Sciatic nerve (tissue), 2 donors: ENCODE measurements at regions not wholly inside any gene's neighbourhood (a gene's known extent, or its start where the extent isn't known, plus 50 kb on each side); places are given as distances from the start of the nearest gene placed in this dataset.

ENCODE experiments used
- ATAC-seq: fragments of 200-7000 bp; cut with Tn5 transposase; one replicate; pipeline ENCODE4 v1.9.1; 2020; ENCODE audit warnings: mild to moderate bottlenecking, moderate library complexity
- DNase-seq: peaks from one replicate; pipeline ENCODE4 v3.0.0-alpha.2; 2020; ENCODE audit warnings: low spot score
- intact Hi-C: fragments of 100-400 bp; cut with DNase I; formaldehyde crosslinking; loops from one replicate; pipeline ENCODE4 v1.14.2; 2022
- donor health status: DM: no; HTN: no; CAD: no.
- donor health status: DM: no; HTN: no; CAD: no.

DNA sequence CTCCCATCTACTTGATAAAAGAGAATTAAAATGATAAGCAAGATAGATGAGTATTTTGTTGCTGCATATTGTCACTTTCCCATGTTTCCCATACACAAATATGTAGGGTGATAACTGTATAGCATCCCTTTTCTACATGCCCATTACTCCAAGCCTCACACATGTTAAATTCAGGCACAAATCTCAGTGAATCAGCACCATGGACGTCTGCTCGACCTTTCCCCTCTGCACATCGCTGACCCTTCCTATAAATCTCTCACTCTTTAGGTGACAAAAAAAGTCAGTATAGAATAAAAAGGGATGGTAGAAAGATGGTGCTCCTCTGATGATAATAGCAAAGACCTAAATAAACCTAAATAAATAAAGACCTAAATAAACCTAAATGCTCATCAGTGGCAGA, 1097.7 kb upstream of the C9orf72 start:
- intact Hi-C loops = no loop called here
- DNase-seq (no peak), ATAC-seq (no peak)

DNA sequence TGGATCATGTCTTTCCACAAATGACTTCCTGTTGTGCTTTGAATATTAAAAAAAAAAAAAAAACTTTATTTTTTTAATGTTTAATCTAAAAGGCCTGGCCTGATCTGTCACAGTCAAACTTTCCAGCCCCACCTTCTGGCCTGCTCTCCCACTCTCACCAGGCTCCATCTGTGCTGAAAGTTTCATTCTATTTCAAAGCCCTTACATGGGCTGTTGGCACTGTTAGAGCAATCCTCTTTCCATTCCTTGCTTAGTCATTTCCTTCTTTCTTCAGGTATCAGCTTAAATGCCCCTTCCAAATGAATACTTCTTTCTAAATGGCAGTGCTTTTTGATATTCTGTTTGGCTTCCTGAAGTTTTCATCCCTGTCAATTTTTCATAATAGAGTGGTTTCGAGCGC, 1104.8 kb upstream of the C9orf72 start:
- no peak for ATAC-seq
- DNase-seq = no peak
- intact Hi-C loops = no loop called here

DNA sequence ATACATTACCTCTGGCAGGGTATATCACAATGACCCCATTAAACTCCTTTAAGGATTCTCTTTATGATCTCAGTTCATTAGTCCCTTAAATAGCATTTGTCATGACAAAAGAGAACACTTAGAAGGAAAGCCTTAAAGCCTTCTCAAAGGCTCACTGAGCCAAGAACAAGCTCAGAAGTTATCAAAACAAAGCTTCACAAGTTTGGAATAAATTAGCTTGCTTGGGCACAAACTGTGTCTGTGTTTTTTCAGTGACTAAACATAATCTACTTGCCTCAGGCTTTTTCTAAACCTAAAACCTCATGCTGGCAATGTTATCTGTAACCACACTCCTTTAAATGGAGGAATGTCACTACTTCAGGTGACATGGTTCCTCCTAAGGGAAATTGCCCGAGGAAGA, 1114.9 kb upstream of the C9orf72 start:
- intact Hi-C loops = no loop called here
- DNase-seq (no peak), ATAC-seq (no peak)

DNA sequence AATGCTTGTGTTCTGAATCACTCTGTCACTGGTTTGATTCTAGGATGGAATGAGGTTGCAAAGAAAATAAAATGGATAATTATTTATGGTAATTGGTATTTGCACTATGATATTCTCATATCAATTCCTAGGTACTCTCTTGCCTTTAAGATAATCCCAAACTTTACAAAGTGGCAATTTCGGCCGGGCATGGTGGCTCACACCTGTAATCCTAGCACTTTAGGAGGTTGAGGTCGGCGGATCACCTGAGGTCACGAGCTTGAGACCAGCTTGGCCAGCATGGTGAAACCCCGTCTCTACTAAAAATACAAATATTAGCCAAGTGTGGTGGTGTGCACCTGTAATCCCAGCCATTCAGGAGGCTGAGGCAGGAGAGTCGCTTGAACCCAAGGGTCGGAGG, 1118.7 kb upstream of the C9orf72 start:
- DNase-seq = no peak
- intact Hi-C loops = no loop called here
- no peak for ATAC-seq

DNA sequence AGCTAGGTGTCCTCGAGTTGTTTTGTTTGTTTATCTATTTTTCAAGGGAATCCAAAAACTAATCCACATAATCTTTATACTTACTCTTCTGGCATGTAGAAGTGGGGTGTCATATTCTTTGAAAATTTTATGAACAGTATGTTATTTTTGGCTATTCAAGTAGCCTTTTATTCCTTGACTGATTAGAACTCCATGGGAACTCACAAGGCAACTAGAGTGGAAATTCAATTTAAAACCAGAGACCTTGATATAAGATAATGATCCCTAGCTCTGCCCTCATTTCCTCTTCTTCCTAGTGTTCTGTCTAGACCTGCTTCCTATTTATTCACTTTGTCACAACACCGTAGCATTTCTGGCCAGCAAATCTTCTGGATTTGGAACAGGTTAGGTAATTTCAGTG, 1123.7 kb upstream of the C9orf72 start:
- no peak for DNase-seq
- intact Hi-C loops = no loop called here
- no peak for ATAC-seq

DNA sequence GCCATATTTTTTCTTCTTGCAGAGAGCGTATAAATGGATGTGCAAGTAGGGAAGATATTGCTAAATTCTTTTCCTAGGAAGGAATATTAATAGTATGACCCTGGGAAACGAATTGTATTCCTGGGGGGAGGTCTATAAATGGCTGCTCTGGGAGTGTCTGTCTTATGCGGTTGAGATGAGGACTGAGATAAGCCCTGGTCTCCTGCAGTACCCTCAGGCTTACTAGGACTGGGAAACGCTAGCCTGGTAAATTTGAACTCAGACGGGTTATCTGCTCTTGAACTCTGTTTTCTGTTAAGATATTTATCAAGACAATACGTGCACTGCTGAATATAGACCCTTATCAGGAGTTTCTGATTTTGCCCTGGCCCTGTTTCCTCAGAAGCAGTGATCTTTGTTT, 1126.4 kb upstream of the C9orf72 start:
- no peak for DNase-seq
- no peak for ATAC-seq
- intact Hi-C loops = no loop called here

DNA sequence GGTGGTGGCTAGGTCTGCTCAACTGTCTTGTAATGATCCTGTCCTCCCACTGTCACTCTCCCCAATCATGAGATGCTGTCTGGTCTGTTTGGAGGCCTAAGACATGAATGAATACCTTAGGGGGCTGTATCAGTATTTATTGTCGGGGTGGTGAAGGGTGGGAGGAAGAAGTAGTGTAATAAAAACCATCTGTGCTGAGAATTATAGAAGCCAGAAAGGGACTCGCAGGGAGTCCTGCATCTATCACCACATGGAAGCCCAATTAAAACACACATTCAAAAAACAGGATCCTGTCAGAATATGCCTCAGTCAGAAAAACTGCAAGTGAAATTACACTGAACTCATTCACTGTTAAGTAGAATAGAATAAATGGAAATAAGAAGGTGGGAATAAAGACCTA, 1134.3 kb upstream of the C9orf72 start:
- intact Hi-C loops = no loop called here
- ATAC-seq (no peak), DNase-seq (no peak)

DNA sequence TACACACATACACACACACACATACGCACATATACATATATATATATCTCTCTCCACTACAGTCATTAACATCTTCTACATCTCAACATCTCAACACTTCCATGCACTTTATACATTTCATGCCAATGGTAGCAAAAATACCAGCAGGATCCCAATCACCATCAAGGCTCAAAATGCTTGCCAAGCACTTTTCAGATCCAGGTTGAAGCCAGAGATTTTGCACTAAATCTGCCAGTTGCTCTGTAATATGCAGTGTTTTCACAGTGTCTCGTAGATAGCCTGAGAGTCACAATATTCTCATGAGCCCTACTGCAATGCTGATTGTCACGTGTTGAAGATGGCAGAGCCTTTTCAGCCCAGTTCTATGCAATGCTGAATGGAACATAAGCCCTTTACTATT, 1140.9 kb upstream of the C9orf72 start:
- DNase-seq = no peak
- intact Hi-C loops = no loop called here
- ATAC-seq = no peak

DNA sequence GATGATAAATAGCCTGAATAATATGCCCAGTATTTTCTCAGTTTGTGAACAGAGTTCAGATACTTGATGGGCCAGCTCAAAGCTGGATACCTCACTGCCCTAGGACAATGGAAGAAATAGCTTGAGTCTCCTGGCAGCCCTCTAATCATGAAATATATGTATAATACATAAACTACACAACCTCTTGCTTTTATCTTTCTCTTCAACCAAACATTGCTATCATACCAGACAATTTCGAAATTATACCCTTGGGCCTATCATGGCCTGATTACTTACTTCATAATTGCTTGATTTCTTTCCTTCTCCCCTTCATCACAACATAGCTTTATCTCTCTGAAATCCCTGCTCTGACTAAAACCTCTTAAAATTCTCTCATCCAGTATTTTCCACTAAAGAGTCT, 1144.9 kb upstream of the C9orf72 start:
- intact Hi-C loops = no loop called here
- DNase-seq (no peak), ATAC-seq (no peak)

DNA sequence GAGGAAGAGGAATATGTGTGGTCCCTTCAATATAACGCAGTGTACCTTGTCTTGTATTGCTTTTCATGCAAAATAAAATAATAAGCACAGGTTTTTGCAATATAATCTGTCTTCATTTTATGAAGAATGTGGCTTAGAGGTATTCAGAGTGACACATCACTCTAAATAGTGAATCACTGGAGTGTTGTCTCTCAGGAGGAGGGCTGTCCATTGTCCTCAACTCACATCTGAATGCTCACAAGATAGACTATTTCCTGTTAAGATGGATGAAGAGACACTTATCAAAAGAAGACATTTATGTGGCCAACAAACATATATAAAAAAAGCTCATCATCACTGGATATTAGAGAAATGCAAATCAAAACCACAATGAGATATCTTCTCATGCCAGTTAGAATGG, 1147.5 kb upstream of the C9orf72 start:
- intact Hi-C loops = no loop called here
- ATAC-seq (no peak), DNase-seq (no peak)

DNA sequence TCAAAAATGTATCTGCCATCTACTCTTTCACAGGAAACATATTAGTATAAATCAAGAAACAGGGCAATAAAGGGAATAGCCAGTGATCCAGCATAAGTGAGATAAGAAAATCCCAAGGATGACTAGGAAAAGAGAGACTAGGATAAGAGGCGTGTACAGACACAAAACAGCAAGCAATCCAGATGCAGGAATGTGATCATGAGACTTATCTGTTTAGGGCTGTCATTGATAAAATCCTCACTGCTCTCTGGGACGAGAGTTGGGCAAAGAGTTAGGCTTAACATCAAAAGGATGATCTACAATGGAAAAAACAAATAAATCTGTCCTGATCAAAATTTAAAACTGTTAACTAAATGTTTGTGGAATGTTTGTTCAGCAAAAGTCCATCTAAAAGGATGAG, 1156.8 kb upstream of the C9orf72 start:
- no peak for ATAC-seq
- DNase-seq = no peak
- intact Hi-C loops = no loop called here

DNA sequence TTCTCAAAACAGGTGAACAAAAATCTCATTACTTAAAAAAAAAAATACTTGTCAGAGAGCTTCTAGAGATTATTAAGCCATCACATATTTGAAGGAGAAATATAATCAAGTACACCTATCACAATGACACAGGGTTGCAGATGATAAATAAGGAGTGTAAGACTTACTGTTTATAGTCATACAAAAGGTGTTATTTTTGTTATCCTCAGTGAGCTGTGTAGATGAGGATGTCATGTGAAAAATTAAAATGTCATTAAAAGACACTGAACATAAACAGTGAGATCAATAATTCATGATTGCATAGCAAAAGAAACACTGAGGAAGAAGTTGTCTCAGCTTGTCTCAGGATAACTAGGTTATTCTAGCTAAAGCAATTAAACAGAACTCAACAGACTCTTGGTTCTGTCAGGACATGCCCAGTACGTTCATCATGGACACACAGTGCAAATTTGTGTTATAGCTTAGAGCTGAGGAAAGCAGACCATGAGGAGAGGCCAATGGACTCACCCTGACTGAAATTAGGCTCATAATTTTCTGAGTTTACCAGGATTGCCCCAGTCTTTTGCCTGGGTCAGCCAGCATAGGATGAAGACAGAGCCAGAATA, 1162.6 kb upstream of the C9orf72 start:
- DNase-seq = no peak
- no peak for ATAC-seq
- intact Hi-C loops = no loop called here

DNA sequence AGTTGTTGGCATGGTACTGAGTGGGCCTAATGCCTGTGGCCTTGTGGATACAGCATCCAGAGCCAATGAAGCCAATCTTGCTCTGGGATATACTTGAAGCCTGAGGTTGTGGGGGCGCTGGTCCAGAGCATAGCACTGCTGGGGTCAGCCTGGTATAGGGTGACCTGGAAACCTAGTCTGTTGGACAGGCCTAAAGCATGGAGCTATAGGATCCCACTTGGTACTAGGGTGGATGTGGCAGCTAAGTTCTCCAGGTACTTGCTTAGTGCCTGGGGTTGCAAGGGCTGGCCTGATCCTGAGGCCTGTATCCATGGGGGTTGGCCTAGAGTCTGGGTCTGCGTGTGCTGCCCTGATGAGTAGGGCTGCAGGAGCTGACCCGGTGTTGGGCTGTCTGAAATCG, 1168.2 kb upstream of the C9orf72 start:
- DNase-seq (no peak), ATAC-seq (peak; percentile 26)
- intact Hi-C loops = no loop called here

DNA sequence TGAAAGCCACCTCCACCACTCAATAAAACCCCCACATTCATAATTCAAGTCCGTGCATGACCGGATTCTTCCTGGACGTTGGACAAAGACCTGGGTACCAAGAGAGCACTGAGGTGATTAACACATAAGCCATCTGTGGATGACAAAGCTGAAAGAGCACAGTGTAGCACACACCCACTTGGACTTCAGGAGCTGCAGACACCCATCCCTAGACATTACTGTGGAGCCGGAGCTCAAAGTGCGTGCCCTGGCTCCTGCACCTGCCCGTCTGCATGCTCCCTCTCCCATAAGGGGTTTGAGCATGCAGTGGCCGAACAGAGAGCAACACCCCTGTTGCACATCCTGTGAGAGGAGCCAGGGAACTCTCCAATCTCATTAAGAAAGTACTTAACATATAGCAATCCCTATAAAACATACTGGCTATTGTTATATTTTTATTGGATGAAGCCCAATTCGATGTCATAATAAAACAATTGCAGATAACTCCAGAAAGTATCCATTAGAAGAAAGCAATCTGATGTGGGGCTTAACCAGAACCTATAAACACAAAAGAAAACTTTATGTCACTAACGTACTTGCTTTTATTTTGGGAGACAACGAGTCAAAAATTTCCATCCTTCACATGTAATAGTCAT, 1174.2 kb upstream of the C9orf72 start:
- no peak for DNase-seq
- ATAC-seq = no peak
- intact Hi-C loops = no loop called here

DNA sequence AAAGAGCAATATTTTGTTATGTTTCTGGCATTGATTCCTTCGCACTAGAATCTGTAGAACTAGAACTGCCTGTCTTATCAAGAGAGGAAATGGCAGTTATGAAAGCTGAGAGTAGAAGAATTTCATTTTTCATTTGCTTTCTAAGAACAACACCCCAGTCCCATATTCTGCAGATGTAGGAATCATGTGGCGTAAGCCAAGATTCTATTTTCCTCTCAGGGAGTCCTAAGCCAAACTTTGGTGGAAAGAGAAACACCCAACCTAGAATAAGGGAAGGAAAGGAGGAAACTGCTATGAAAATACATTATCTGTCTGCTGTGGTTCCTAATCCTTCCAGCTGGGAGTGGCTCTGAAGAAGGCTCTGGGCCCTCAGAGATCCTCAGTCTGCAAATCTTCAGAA, 1176.9 kb upstream of the C9orf72 start:
- DNase-seq (no peak), ATAC-seq (no peak)
- intact Hi-C loops = no loop called here

DNA sequence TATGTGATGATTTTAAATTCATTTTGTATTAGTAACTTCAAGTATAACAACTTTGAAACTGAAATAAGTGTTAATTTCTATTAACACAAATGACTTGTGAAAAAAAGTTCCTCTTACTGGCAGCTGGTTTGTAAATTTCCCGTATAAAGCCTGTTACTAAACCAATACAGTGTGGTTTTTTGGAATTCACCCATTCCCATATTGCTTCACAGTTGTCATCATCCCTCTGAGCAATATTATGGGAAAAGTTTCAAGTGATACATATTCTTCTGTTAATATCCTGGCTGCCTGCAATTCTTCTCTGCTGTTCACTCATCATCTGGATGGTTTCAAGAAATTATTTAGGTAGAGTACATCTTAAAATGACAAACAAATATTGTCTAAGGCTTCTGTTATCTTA, 1185.1 kb upstream of the C9orf72 start:
- intact Hi-C loops = no loop called here
- DNase-seq = no peak
- no peak for ATAC-seq

DNA sequence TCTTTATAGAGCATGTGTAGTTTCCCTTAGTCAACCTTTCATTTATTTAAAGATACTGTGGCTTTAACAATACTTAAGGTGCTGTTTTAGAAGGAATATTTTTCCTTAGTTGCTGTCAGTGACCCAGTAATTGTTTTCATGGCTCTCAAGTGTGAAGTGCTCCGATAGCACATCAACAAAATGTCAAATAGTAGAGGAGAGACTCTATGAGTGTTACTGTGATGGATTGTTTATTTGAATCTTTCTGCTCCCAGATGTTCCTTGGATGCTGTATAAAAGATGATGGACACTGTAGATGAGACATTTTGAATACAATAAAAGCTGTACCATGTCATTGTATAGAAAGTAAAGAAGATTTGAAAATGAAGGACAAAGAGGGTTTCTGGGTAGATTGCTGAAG, 1185.7 kb upstream of the C9orf72 start:
- intact Hi-C loops = no loop called here
- DNase-seq (no peak), ATAC-seq (no peak)

DNA sequence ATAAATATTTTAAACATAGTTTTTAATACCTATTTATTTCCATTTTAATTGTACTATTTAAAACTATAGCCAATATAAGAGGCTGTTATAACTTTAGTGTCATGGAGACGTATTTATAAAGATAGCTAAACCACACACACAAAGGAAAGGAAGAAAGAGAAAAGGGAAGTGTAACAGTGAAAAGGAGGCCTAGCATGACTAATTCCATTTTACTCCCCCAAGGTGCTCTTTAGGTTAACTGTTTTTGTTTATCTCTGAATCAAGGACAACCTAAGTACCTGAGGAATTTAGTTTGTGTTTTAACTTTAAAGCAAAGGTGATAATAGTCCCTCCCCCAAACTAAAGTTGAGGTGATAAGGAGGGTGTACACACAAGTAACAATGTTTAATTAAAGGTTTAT, 1188.9 kb upstream of the C9orf72 start:
- ATAC-seq (no peak), DNase-seq (no peak)
- intact Hi-C loops = no loop called here

DNA sequence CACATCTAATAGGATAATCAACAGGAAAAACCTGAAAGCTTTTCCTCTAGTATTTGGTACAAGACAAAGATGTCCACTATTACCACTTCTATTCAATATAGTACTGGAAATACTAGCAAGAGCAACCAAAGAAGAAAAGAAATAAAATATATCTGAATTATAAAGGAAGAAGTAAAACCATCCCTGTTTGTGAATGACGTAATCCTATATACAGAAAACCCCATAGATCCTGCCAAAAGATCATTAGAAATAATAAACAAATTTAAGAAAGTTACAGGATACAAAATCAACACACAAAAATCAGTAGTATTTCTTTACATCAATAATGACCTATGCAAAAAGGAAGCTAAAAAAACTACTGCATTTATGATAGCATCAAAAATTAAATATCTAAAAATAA, 1191.3 kb upstream of the C9orf72 start:
- DNase-seq = no peak
- no peak for ATAC-seq
- intact Hi-C loops = no loop called here

DNA sequence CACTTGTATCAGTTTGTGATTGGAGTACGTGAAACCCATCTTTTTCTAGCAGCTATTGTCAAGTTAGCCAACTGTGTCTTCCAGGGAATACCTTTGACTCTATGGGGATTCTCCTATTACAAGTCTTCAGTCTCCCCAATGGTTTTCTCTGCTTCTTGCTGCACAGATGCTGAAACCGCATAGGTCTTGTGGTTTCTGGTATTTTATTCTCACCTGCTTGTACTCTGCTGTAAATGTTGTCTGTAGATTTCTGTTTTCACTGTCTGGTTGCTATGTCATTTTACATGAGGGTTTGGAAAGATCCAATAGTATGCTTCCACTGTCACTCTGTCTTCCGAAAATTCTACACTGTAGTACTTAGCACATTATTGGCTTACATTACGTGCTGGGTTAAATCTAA, 1196.9 kb upstream of the C9orf72 start:
- intact Hi-C loops = no loop called here
- DNase-seq = no peak
- no peak for ATAC-seq

DNA sequence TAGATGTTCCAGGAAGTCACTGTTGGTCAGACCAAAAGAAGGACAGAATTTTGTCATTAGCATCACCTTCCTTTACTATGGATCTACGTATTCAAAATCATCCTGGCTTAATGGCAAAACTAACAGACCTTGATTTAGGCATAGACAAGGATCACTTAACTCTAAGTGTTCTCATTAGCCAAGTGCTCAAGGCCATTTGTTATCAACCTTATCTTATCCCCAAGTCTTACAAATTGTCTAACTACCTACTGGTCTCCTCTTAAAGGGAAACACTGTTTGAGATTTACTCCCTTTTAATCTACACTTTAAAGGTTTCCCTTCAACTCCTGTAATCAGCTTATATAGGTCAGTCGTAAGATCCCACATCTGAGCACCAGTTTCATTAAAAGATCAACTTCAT, 1197.5 kb upstream of the C9orf72 start:
- ATAC-seq = no peak
- DNase-seq = no peak
- intact Hi-C loops = no loop called here
